Fibroblast of the aortic adventitia (primary cell): ENCODE measurements at regions not wholly inside any gene's neighbourhood (a gene's known extent, or its start where the extent isn't known, plus 50 kb on each side); places are given as distances from the start of the nearest gene placed in this dataset.
"Not testable (repeated sequence)": the region's sequence is repeated elsewhere in the genome, so short reads cannot be mapped to it uniquely, and the experiment has no call there.

Experiments used
- DNase-seq: peaks from one replicate; pipeline ENCODE4 v3.0.0-alpha.2; 2010; ENCODE audit warnings: low read depth
- H3K4me3 ChIP-seq: 2 replicates; pipeline ENCODE4 v1.5.1; 2011; ENCODE audit warnings: low read depth, mild to moderate bottlenecking, control low read depth, low read length, moderate library complexity
- TF ChIP-seq, protein P1 (sequence below): IDR thresholded peaks from 2 replicates; pipeline ENCODE4 v1.5.1; 2011; ENCODE audit warnings: mild to moderate bottlenecking, low read length, control low read depth, inconsistent platforms; ENCODE audit not compliant: insufficient read depth

GRCh38 chr3:72658466-72659100 lies 189.7 kb downstream of the SHQ1 start:
- no peak for DNase-seq
- TF ChIP-seq, protein P1, sequence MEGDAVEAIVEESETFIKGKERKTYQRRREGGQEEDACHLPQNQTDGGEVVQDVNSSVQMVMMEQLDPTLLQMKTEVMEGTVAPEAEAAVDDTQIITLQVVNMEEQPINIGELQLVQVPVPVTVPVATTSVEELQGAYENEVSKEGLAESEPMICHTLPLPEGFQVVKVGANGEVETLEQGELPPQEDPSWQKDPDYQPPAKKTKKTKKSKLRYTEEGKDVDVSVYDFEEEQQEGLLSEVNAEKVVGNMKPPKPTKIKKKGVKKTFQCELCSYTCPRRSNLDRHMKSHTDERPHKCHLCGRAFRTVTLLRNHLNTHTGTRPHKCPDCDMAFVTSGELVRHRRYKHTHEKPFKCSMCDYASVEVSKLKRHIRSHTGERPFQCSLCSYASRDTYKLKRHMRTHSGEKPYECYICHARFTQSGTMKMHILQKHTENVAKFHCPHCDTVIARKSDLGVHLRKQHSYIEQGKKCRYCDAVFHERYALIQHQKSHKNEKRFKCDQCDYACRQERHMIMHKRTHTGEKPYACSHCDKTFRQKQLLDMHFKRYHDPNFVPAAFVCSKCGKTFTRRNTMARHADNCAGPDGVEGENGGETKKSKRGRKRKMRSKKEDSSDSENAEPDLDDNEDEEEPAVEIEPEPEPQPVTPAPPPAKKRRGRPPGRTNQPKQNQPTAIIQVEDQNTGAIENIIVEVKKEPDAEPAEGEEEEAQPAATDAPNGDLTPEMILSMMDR, result no peak

DNA sequence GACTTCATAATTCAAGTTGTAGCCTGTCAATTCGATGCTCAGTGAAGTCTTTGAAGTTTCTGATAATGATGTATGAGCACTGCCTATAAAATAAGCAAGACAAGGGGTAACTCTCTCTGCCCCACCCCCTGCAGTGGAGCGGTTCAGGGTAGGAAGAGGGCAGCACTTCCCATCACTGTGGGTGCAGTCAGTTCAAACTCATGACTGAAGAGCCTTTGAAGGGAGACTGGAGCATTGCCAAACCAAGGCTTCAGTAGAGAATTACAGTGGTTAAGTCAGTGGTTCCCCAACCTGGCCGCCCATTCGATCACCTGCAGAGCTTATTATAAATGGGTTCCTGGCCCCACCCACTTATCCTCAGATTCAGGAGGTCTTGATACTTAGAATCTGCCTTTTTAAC lies 190.6 kb downstream of the SHQ1 start:
- TF ChIP-seq, protein P1, result no peak

More at GRCh38 chr3:72658466-72659100, 189.7 kb downstream of the SHQ1 start:
- no peak overlapping the region for H3K4me3 ChIP-seq

DNA sequence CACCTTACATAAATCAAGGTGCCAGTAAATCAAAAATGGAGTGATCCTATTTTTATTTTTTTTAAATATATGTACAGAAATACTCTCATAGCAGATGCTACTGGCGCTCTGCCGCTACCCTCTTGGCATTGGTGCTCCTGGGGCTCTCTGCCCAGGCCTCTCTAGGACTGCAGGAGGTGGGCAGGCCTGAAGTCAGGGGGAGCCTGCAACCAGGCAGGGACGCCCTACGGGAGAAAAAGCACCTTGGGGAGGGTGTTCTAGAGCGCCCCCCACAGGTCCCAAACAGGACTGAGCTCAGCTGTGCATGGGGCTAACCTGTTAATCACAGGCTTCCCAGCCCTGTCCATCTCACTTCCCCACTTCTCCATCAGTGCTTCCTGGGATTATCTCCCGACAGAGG lies 192.5 kb downstream of the SHQ1 start:
- DNase-seq, result no peak
- TF ChIP-seq, protein P1, result no peak
- H3K4me3 ChIP-seq, result no peak overlapping the region

More for the DNA sequence above, 190.6 kb downstream of the SHQ1 start:
- no peak overlapping the region for H3K4me3 ChIP-seq
- no peak for DNase-seq

DNA sequence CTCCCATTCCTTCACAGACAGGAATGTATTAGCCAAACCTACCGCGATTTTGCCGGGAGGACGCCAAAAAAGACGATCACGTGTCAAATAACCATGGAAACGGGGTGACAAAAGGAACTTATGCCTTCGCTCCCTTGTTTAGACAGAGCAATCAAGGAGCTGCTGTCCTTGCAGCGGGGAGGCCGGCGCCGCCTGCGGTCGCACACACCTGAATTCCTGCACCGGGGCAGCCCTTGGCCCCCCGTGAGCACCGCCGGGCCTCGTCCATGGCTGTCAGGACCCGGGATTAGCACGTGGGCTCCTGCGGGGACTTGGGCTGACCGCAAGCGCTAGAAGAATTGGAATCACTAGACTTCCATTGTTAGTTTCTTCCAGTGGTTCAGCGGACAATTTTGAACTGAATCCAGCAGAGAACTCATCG lies 193.1 kb downstream of the SHQ1 start:
- no peak overlapping the region for H3K4me3 ChIP-seq
- TF ChIP-seq, protein P1, result no peak
- peak; percentile 40 for DNase-seq

- DNase-seq, result no peak
- TF ChIP-seq, protein P1, result no peak
- no peak overlapping the region for H3K4me3 ChIP-seq
These were observed 195.8 kb downstream of the SHQ1 start for GRCh38 chr3:72652395-72652794.

GRCh38 chr3:72651498-72651897 lies 196.7 kb downstream of the SHQ1 start:
- TF ChIP-seq, protein P1, result no peak
- no peak overlapping the region for H3K4me3 ChIP-seq
- DNase-seq, result no peak

DNA sequence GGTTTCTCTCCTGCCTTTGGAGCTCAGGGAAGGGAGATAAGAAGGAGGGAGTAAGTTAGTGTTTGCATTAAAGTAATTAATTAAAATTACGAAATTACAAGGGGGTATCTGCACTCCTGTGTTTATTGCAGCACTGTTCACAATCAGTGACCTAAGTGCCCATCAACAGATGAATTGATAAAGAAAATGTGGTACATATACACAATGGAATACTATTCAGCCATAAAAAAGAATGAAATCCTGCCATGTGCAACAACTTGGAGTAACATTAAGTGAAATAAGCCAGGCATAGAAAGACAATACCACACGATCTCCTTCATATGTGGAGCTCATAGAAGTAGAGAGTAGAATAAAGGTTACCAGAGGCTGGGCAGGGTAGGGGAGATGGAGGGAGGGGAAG lies 202.0 kb downstream of the SHQ1 start:
- H3K4me3 ChIP-seq, result no peak overlapping the region
- TF ChIP-seq, protein P1, result no peak
- DNase-seq, result no peak

- not testable (repeated sequence) for H3K4me3 ChIP-seq, DNase-seq
These were observed 204.6 kb downstream of the SHQ1 start for GRCh38 chr3:72643635-72644034.
